Stimulated activated CD8-positive, alpha-beta memory T cell treated with anti-CD3 and anti-CD28 coated beads, Interleukin-7, amount 100 ng/mL, for 4 hours (primary cell): ENCODE measurements at regions not wholly inside any gene's neighbourhood (a gene's known extent, or its start where the extent isn't known, plus 50 kb on each side); places are given as distances from the start of the nearest gene placed in this dataset.
"Not testable (repeated sequence)": the region's sequence is repeated elsewhere in the genome, so short reads cannot be mapped to it uniquely, and the experiment has no call there.

ENCODE experiments used
- DNase-seq, 2 donors: peaks; one replicate each; pipeline ENCODE4 v3.0.0-alpha.2; 2020; ENCODE audit warnings: low read depth in 2 of 2

GRCh38 chr10:9828110-9828509 is 1189.6 kb upstream of the CELF2 start:
- no peak for DNase-seq

- DNase-seq, result no peak
Measured at GRCh38 chr10:9833942-9834341, 1183.7 kb upstream of the CELF2 start.

GRCh38 chr10:9834434-9834833 is 1183.2 kb upstream of the CELF2 start:
- DNase-seq, result no peak

- no peak for DNase-seq
Measured at GRCh38 chr10:9845075-9845474, 1172.6 kb upstream of the CELF2 start.

DNA sequence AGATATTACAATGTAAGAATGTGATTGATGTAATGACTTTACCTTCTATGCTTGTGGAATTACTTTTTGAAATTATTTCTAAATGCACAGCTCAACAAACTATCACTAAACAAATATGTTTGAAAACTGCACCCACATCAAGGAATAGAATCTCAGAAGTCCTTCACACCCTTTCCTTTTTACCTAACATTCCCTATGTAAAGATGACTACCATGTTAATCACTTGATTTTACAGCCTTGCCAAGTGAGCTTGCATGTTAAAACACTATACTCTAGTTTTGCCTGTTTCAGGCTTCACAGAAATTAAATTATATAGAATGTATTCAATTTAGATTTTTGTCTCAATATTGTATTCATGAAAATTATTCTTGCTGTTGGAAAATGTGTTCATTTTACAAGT is 1169.4 kb upstream of the CELF2 start:
- DNase-seq, result no peak

DNA sequence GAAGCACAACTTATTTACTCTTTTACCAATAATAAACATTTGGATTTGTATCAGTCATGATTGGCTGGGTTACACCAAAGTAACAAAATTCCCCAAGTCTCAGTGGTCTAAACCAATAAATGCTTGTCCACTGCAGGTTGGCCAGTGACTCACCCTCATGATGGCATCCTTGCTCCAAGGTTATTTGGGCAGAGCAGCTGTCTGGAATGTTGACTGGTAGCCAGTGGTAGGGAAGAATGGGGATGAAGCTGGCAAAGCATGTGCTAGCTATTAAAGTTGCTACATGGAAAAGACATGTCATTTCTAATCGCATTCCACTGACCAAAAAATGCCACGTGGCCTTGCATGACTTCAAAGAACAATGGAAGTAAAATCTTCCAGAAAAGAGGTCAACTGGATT is 1168.7 kb upstream of the CELF2 start:
- DNase-seq, result no peak

DNA sequence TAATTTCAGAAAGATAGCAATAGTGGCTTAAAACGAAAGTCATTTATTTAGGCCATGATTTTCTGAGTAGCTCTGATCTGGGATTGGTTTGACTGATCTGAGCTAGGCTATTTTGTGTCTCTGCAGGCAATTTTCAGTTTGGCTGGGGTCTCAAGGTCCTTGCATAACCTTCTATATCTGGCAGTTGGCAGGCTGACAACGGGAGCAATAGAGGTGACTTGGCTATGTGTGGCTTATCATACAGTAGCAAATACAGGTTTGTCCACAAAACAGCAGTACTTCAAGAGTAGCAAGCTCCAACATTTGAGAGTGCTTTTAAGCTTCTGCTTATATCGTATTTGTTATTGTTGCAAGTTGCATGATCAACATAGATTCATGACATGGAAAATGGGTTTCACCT is 1167.3 kb upstream of the CELF2 start:
- DNase-seq, result no peak

DNA sequence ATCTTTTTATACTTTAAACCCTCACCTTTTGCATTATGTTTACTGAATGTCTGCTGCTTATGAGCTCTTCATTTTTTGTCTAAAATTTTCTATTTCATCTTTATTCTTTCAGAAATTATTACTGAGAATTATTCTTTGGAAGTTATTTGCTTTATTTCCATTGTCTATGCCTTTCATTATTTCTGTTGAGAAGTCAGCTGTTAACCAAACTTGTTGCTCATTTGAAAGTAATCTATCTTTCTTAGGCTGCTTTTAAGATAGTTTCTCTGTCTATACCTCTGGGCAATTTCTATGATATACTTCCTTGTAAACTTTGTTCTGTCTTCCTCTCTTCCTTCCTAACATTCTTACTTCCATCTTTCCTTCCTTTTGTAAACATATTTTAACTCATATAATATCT is 1165.9 kb upstream of the CELF2 start:
- no peak for DNase-seq

DNA sequence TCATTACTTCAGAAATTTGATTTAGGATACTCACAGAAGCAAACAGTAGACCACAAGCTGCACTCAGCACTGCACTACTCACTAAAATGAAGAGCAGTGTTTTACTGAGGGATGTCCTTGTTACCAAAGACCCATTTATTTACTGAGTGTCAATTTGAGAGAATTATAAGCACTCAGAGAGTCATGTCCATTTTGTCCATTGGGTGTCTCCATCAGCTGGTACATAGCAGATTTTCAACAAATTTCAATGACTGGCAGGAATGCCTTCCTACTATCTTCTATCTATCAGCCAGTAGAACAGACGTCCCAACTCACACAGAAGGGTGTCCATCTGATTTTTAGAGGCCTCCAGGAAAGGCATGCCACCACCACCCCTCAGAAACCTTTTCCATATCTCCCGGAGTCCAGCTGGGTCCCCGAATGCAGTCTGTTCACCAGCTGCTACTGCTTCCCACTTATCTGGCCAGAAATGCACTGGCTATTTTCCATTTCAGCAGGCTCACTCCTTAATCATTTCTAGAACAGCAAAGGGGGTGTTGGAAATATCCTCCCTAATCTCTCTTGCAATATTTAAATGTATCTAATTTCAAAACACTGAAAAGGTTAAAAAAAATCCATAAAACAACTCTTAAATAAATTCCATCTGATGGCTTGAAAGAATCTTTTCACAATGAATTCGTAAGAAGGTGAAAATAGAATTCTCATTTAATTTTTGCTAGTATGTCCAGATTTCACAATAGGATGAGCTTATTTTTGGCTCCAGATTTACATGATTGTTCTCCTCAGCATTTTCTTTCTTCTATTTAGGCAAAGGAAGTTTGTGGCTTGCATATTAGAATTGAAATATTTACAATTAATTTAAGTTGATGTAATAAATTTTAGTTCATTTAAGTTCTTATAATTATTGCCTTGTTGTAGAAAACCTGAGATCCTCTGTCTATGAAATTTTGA is 1164.0 kb upstream of the CELF2 start:
- no peak for DNase-seq

DNA sequence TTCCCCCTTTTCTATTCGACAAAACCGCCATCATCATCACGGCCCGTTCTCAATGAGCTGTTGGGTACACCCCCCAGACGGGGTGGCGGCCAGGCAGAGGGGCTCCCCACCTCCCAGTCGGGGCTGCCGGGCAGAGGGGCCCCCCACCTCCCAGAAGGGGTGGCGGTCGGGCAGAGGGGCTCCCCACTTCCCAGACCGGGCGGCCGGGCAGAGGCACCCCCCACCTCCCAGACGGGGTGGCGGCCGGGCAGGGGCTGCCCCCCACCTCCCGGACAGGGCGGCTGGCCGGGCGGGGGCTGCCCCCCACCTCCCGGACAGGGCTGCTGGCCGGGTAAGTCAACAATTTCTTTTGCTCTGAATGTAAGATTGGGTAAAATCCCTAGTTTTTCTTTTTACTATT is 1162.2 kb upstream of the CELF2 start:
- not testable (repeated sequence) for DNase-seq

- DNase-seq, result no peak
Measured at GRCh38 chr10:9858816-9859215, 1158.9 kb upstream of the CELF2 start.

DNA sequence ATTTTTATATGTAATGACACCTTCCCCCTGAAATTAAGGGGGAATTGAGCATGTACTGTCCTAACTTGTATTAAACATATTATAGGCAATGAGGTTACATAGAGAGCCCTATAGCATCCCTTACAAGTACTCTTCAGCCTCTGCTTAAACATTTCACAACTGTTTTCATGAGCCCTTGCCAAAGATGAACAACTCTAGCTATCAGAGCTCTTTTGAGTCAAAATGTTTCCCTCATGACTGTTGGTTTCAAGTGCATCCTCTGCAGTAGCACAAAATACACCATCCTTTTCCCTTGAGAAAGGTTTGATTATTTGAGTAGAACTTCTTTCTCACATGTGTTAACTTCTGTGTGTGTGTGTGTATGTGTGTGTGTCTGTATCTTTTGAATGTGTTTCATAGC is 1157.6 kb upstream of the CELF2 start:
- no peak for DNase-seq

GRCh38 chr10:9863559-9864121 is 1154.0 kb upstream of the CELF2 start:
- no peak for DNase-seq

GRCh38 chr10:9868499-9868898 is 1149.2 kb upstream of the CELF2 start:
- no peak for DNase-seq

DNA sequence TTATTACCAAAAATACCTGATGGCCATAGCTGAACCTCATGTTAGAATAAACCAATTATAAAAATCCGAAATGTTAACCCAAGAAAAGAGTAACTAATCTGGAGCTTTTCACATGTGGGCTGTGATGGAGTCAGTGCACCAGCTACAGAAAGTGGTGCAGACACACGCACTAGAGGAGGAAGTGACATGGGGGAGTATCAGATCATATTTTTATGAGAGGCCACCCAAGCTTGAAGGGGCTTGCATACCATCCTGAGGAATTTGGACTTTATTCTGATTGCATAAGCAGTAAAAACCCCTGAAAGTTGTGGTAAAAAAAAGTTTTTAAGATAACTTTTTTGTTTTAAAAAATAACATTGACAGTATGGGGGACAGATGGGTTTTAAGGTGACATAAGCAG is 1148.5 kb upstream of the CELF2 start:
- DNase-seq, result no peak

DNA sequence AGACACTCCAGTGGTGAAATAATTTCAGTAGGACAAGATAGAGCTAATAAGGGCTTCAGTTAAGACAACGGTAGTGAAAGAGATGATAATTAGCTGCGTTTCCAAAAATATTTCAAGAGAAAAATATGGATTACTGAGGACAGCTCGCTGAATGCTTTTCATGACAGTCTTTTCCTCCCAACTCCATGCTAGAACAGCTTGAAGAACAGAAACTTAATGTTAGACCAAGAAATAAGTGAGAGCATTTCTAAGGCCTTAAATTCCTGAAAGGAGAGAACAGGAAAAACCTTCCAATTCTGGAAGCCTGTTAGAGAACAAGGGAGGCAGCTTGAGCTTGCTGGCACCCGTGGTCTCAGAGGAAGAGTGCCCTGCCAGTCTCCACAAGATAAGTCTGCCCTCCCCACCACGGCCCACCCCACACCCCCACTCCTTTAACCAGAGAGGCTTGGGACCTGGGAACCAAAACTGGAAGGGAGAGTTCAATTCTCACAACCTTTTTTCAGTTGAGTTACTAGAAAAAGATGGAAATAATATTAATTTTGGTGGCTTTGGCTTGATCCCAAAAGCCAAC is 1148.0 kb upstream of the CELF2 start:
- no peak for DNase-seq

- DNase-seq, result no peak
Measured at GRCh38 chr10:9875353-9875752, 1142.3 kb upstream of the CELF2 start.

DNA sequence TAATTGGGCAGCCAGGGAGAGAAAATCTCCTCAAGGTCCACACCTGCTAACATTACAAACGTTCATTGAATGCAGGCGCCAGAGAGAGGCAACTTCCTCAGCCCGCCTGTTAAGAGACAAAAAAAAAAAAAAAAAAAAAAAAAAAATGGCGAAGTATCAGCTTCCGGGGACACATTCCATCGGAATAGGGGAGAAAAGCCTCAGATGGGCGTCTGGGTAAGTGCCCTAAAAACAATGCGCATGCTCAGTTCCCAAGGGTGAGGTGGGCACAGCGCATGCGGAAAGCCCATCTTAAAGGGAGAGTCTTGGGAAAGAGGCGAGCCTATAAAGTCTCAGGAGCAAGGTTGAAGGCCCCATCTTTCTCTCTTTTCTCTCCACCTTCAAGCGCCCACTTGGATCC is 1139.7 kb upstream of the CELF2 start:
- DNase-seq, result no peak

DNA sequence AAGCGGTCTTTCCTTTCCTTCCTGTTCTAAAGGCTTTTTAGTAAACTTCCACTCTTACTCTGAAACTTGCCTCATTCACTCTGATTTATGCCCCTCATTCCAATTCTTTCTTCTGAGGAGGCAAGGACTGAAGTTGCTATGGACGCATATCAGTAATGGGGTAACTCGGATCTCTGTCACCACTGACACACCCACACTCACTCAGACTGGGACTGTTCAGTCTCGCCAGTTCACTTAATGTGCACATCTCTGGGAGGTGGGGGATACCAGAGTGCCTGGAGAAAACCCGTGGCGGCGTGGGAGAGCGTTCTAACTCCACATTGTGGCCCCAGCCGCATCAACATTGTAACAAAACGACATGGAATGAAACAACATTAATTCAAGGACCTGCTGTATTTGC is 1139.3 kb upstream of the CELF2 start:
- DNase-seq, result no peak

GRCh38 chr10:9885761-9886160 is 1131.9 kb upstream of the CELF2 start:
- no peak for DNase-seq

GRCh38 chr10:9886772-9887171 is 1130.9 kb upstream of the CELF2 start:
- no peak for DNase-seq

DNA sequence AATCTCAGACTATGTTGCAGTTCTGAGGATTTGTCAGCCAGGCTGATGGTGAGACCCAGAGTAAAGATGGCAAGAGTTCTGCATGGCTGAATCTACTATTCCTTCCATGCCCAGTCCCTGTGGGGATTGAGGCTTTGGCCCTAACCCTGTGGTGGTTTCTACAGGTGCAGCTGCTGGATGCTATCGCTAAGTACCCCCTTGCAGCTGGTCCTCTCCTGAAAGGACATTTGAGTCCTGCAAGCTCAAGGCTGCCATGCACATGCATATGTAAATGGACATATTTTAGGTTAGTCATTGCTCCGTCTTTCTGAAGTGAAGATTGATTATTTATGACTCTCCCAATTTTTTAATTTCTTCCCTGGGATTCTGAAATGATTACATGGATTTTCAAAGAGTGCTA is 1122.2 kb upstream of the CELF2 start:
- no peak for DNase-seq

- no peak for DNase-seq
Measured at GRCh38 chr10:9895981-9896380, 1121.7 kb upstream of the CELF2 start.
